ENCODE measurements at regions not wholly inside any gene's neighbourhood (a gene's known extent, or its start where the extent isn't known, plus 50 kb on each side); places are given as distances from the start of the nearest gene placed in this dataset.

DNA sequence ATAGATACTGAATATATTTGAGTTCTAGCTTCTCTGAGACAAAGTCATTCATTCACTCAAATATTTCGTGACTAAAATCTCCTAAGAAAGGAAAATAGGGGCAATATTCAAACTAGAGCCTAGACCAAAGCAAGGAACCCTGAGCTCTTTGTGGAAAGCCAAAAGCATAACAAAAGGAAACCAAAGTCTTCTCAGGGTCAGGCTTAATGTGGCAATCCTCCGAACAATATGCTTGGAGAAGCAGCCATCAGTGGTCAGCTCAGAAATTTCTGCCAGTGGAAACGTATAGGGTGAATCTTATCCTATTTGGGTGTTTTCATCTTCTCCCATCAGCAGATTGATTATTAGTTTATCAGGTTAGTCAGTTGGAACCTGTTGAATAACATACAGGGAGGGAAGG, 151.3 kb upstream of the SLC13A1 start:
- no peaks in the 10 kb centered on the region for H4K20me1 ChIP-seq (ENCODE audit: insufficient read depth, low read length)
- no peak overlapping the region for H3K4me3 ChIP-seq (ENCODE audit: low read depth, low read length, poor library complexity, severe bottlenecking)
- no peak overlapping the region for H2AFZ ChIP-seq (ENCODE audit: low read length)
- no peak overlapping the region for H3K9ac ChIP-seq (ENCODE audit: low read length)
- H3K9me2 ChIP-seq (ENCODE audit: low read depth, low read length), result no peaks in the 10 kb centered on the region
- H3K4me1 ChIP-seq (ENCODE audit: insufficient read depth, low read length, severe bottlenecking), result no peaks in the 10 kb centered on the region
- H3F3A ChIP-seq (ENCODE audit: insufficient read depth, low read length), result no peaks in the 10 kb centered on the region
- no peaks in the 10 kb centered on the region for H3K36me3 ChIP-seq (ENCODE audit: insufficient read depth, low read length)
- no peaks in the 10 kb centered on the region for H3K27me3 ChIP-seq (ENCODE audit: insufficient read depth, low read length)
- no peak overlapping the region for H3K4me2 ChIP-seq (ENCODE audit: low read length)
- TF ChIP-seq, protein P1, sequence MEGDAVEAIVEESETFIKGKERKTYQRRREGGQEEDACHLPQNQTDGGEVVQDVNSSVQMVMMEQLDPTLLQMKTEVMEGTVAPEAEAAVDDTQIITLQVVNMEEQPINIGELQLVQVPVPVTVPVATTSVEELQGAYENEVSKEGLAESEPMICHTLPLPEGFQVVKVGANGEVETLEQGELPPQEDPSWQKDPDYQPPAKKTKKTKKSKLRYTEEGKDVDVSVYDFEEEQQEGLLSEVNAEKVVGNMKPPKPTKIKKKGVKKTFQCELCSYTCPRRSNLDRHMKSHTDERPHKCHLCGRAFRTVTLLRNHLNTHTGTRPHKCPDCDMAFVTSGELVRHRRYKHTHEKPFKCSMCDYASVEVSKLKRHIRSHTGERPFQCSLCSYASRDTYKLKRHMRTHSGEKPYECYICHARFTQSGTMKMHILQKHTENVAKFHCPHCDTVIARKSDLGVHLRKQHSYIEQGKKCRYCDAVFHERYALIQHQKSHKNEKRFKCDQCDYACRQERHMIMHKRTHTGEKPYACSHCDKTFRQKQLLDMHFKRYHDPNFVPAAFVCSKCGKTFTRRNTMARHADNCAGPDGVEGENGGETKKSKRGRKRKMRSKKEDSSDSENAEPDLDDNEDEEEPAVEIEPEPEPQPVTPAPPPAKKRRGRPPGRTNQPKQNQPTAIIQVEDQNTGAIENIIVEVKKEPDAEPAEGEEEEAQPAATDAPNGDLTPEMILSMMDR (IDR thresholded peaks at IDR 0.05; ENCODE audit: low read length), result no peak
- no peak for TF ChIP-seq EZH2 (IDR thresholded peaks at IDR 0.05; ENCODE audit: borderline replicate concordance, low read length)
- H3K9me3 ChIP-seq (ENCODE audit: low read length), result no peaks in the 10 kb centered on the region
- no peaks in the 10 kb centered on the region for H3K79me2 ChIP-seq (ENCODE audit: insufficient read depth, low read length)
- H3K27ac ChIP-seq (ENCODE audit: low read depth, low read length, poor library complexity, severe bottlenecking), result no peak overlapping the region

DNA sequence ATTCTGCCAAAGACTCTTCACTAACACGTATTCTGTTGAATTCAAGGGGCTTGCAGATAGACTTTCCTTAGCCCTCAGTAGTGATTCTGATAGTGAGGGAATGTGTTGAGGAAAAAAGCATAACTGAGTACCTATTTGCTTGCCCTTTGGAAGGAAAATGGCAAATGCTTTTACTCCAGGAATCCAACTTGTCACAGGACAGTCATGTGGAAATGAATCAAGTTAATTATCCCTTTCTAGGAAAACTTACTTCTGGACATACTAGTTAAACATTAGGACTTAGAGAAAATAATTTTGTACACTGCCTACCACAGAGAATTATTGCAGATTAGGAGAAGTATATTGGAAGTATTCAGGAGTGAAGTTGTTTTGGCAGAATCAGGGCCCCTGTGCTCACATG, 148.9 kb upstream of the SLC13A1 start:
- Histone ChIP-seq H3K9ac (ENCODE audit: low read length) (no peak overlapping the region), H4K20me1 (ENCODE audit: insufficient read depth, low read length) (no peaks in the 10 kb centered on the region), H3K79me2 (ENCODE audit: insufficient read depth, low read length) (no peaks in the 10 kb centered on the region), H3K4me2 (ENCODE audit: low read length) (no peak overlapping the region), H3K4me3 (ENCODE audit: low read depth, low read length, poor library complexity, severe bottlenecking) (no peak overlapping the region), H3K36me3 (ENCODE audit: insufficient read depth, low read length) (no peaks in the 10 kb centered on the region), H3K27me3 (ENCODE audit: insufficient read depth, low read length) (no peaks in the 10 kb centered on the region), H3K4me1 (ENCODE audit: insufficient read depth, low read length, severe bottlenecking) (no peaks in the 10 kb centered on the region), H3K27ac (ENCODE audit: low read depth, low read length, poor library complexity, severe bottlenecking) (no peak overlapping the region), H2AFZ (ENCODE audit: low read length) (no peak overlapping the region), H3K9me2 (ENCODE audit: low read depth, low read length) (no peaks in the 10 kb centered on the region), H3F3A (ENCODE audit: insufficient read depth, low read length) (no peaks in the 10 kb centered on the region), H3K9me3 (ENCODE audit: low read length) (no peaks in the 10 kb centered on the region)
- TF ChIP-seq, protein P1 (IDR thresholded peaks at IDR 0.05; ENCODE audit: low read length), result no peak
- no peak for TF ChIP-seq EZH2 (IDR thresholded peaks at IDR 0.05; ENCODE audit: borderline replicate concordance, low read length)

DNA sequence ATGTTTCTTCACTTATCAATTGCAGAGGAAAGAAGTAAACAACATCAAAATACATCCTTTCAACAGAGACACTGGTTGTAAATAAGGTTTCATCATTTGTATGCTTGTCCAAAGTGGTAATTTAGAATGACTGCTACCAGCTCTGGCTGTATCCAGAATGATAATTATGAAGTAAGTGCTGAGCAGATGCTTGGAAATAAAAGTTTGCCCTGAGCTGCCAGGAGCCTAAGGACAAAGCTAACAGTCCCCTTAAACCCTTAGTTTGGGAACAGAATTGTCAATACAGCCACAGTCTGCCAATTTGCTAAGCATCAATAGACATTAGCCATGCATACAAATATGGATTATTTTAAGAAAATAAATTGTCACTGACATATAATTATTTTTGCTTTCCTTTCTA, 147.0 kb upstream of the SLC13A1 start:
- no peaks in the 10 kb centered on the region for H4K20me1 ChIP-seq (ENCODE audit: insufficient read depth, low read length)
- no peak overlapping the region for H3K4me3 ChIP-seq (ENCODE audit: low read depth, low read length, poor library complexity, severe bottlenecking)
- H3K9me2 ChIP-seq (ENCODE audit: low read depth, low read length), result no peaks in the 10 kb centered on the region
- H3K36me3 ChIP-seq (ENCODE audit: insufficient read depth, low read length), result no peaks in the 10 kb centered on the region
- no peaks in the 10 kb centered on the region for H3K4me1 ChIP-seq (ENCODE audit: insufficient read depth, low read length, severe bottlenecking)
- H3K9me3 ChIP-seq (ENCODE audit: low read length), result no peaks in the 10 kb centered on the region
- H3F3A ChIP-seq (ENCODE audit: insufficient read depth, low read length), result no peaks in the 10 kb centered on the region
- no peaks in the 10 kb centered on the region for H3K27me3 ChIP-seq (ENCODE audit: insufficient read depth, low read length)
- no peak overlapping the region for H2AFZ ChIP-seq (ENCODE audit: low read length)
- H3K4me2 ChIP-seq (ENCODE audit: low read length), result no peak overlapping the region
- no peak overlapping the region for H3K9ac ChIP-seq (ENCODE audit: low read length)
- TF ChIP-seq EZH2 (IDR thresholded peaks at IDR 0.05; ENCODE audit: borderline replicate concordance, low read length), result no peak
- TF ChIP-seq, protein P1 (IDR thresholded peaks at IDR 0.05; ENCODE audit: low read length), result no peak
- no peak overlapping the region for H3K27ac ChIP-seq (ENCODE audit: low read depth, low read length, poor library complexity, severe bottlenecking)
- no peaks in the 10 kb centered on the region for H3K79me2 ChIP-seq (ENCODE audit: insufficient read depth, low read length)

Data from OCI-LY1 (cell line).